Fibroblast of lung (primary cell): ENCODE measurements at regions not wholly inside any gene's neighbourhood (a gene's known extent, or its start where the extent isn't known, plus 50 kb on each side); places are given as distances from the start of the nearest gene placed in this dataset.
A peak's percentile ranks its signal among the peaks of the same experiment; 100 is the strongest.

ENCODE experiments used
- DNase-seq, 2 donors: peaks; one replicate each; pipeline versions ENCODE4 v3.0.0 to v3.0.0-alpha.2; 2010; ENCODE audit warnings: low read depth in 2 of 2
- H2AFZ ChIP-seq: 2 replicates; pipeline ENCODE4 v1.5.1; 2012; ENCODE audit warnings: low read length, control low read depth, inconsistent platforms
- H3K27ac ChIP-seq: 2 replicates; pipeline ENCODE4 v1.5.1; 2011; ENCODE audit warnings: low read length, control low read depth; ENCODE audit not compliant: insufficient read depth
- H3K27me3 ChIP-seq: 2 replicates; pipeline ENCODE4 v1.5.1; 2011; ENCODE audit warnings: mild to moderate bottlenecking, low read length; ENCODE audit not compliant: control insufficient read depth, insufficient read depth
- H3K36me3 ChIP-seq: 2 replicates; pipeline ENCODE4 v1.5.1; 2011; ENCODE audit warnings: low read length; ENCODE audit not compliant: control insufficient read depth, insufficient read depth
- H3K4me1 ChIP-seq: 2 replicates; pipeline ENCODE4 v1.5.1; 2011; ENCODE audit warnings: low read length; ENCODE audit not compliant: control insufficient read depth, insufficient read depth; ENCODE audit errors: extremely low read depth
- H3K4me2 ChIP-seq: 2 replicates; pipeline ENCODE4 v1.5.1; 2011; ENCODE audit warnings: low read length, control low read depth; ENCODE audit not compliant: insufficient read depth; ENCODE audit errors: extremely low read depth
- H3K4me3 ChIP-seq, 4 experiments: fragments of 200-600 bp in 1 of 4; sonication (generic) in 1 of 4; replicated peaks in 1 of 4; 2 replicates each; pipeline ENCODE4 v1.5.1; 2011 to 2016; ENCODE audit warnings: low read length in 4 of 4, low read depth in 3 of 4, mild to moderate bottlenecking in 3 of 4, control low read depth in 2 of 4, inconsistent platforms in 1 of 4, mixed read lengths in 1 of 4; ENCODE audit not compliant: insufficient read depth in 1 of 4; ENCODE audit errors: control extremely low read depth in 1 of 4
- H3K79me2 ChIP-seq: 2 replicates; pipeline ENCODE4 v1.5.1; 2012; ENCODE audit warnings: mild to moderate bottlenecking, low read length, inconsistent platforms; ENCODE audit not compliant: control insufficient read depth, insufficient read depth
- H3K9ac ChIP-seq: 2 replicates; pipeline ENCODE4 v1.5.1; 2011; ENCODE audit warnings: mild to moderate bottlenecking, low read length, control low read depth; ENCODE audit not compliant: insufficient read depth
- H3K9me3 ChIP-seq: 2 replicates; pipeline ENCODE4 v1.5.1; 2012; ENCODE audit warnings: low read depth, low read length; ENCODE audit not compliant: control insufficient read depth, insufficient read depth
- H4K20me1 ChIP-seq: 2 replicates; pipeline ENCODE4 v1.5.1; 2011; ENCODE audit warnings: low read length; ENCODE audit not compliant: control insufficient read depth, insufficient read depth; ENCODE audit errors: extremely low read depth
- EZH2 ChIP-seq: IDR thresholded peaks from 2 replicates; pipeline ENCODE4 v1.5.1; 2012; ENCODE audit warnings: low read length, control low read depth, mild to moderate bottlenecking; ENCODE audit errors: missing control alignments
- TF ChIP-seq, protein P1 (sequence below), 2 donors: IDR thresholded peaks in 1 of 2; conservative IDR thresholded peaks in 1 of 2; 1 replicate in 1 of 2; 2 replicates in 1 of 2; pipeline ENCODE4 v1.5.1; 2011 to 2012; ENCODE audit warnings: low read length in 2 of 2, control low read depth in 1 of 2, inconsistent platforms in 1 of 2, low read depth in 1 of 2, mild to moderate bottlenecking in 1 of 2

DNA sequence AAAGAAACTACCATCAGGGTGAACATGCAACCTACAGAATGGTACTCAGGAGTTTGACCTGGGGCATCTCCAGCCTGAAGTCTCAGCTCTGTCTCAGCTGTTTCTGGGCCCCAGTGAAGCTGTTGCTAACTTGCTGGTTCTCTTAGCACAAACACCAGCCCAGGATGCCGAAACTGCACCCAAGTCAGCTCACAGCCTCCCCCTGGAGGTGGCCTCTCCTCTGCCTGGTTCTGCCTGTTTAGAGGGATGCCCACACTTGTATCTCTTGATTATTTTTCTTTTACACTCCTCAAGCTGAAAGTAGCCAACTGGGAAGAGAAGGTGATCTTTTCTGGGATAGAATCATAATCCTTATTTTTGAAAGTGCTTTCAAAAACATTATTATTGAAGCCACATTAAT lies 289.0 kb upstream of the RASGRP1 start:
- no peak overlapping the region for H3K4me3 ChIP-seq
- TF ChIP-seq EZH2 = no peak
- TF ChIP-seq, protein P1, sequence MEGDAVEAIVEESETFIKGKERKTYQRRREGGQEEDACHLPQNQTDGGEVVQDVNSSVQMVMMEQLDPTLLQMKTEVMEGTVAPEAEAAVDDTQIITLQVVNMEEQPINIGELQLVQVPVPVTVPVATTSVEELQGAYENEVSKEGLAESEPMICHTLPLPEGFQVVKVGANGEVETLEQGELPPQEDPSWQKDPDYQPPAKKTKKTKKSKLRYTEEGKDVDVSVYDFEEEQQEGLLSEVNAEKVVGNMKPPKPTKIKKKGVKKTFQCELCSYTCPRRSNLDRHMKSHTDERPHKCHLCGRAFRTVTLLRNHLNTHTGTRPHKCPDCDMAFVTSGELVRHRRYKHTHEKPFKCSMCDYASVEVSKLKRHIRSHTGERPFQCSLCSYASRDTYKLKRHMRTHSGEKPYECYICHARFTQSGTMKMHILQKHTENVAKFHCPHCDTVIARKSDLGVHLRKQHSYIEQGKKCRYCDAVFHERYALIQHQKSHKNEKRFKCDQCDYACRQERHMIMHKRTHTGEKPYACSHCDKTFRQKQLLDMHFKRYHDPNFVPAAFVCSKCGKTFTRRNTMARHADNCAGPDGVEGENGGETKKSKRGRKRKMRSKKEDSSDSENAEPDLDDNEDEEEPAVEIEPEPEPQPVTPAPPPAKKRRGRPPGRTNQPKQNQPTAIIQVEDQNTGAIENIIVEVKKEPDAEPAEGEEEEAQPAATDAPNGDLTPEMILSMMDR (conservative IDR thresholded peaks at IDR 0.05 in 1 of 2, IDR thresholded peaks at IDR 0.05 in 1 of 2; ENCODE audit: low read depth in 1 of 2, low read length in 2 of 2) = peak; percentile 45 to 50
- no peaks in the 10 kb centered on the region for H3K27me3 ChIP-seq
- H3K9me3 ChIP-seq = no peaks in the 10 kb centered on the region
- peak in 1 of 2 donors; percentile 20 for DNase-seq
- no peak overlapping the region for H3K27ac ChIP-seq
- H3K9ac ChIP-seq = no peak overlapping the region
- no peaks in the 10 kb centered on the region for H4K20me1 ChIP-seq
- H3K4me1 ChIP-seq = no peaks in the 10 kb centered on the region
- no peak overlapping the region for H2AFZ ChIP-seq
- no peaks in the 10 kb centered on the region for H3K36me3 ChIP-seq
- H3K4me2 ChIP-seq = no peak overlapping the region
- H3K79me2 ChIP-seq = no peaks in the 10 kb centered on the region

DNA sequence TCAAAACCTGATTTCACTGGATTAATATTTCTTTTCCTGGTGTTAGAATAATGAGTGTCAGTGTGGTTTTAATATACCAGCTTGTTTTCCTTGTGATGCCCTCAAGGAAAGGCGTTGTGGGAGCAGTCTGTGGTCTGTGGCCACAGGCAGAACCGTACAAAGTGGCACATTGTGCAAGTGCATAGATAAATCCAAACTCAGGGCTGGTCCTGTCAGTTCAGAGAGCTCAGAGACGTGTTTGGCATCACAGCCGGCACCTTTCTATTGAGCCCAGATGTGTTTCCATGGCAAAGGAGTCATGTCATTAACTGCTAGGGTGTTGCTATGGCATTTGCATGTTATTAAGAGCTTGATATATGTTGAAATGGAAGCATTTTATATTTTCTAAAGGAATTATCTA lies 289.9 kb upstream of the RASGRP1 start:
- no peaks in the 10 kb centered on the region for H3K27me3 ChIP-seq
- H3K4me3 ChIP-seq = no peak overlapping the region
- DNase-seq = no peak
- no peaks in the 10 kb centered on the region for H3K79me2 ChIP-seq
- H3K9ac ChIP-seq = no peak overlapping the region
- H4K20me1 ChIP-seq = no peaks in the 10 kb centered on the region
- H2AFZ ChIP-seq = no peak overlapping the region
- H3K4me1 ChIP-seq = no peaks in the 10 kb centered on the region
- no peak for TF ChIP-seq EZH2
- TF ChIP-seq, protein P1 (conservative IDR thresholded peaks at IDR 0.05 in 1 of 2, IDR thresholded peaks at IDR 0.05 in 1 of 2; ENCODE audit: low read depth in 1 of 2, low read length in 2 of 2) = no peak
- no peak overlapping the region for H3K27ac ChIP-seq
- H3K36me3 ChIP-seq = no peaks in the 10 kb centered on the region
- H3K9me3 ChIP-seq = no peaks in the 10 kb centered on the region
- H3K4me2 ChIP-seq = no peak overlapping the region

DNA sequence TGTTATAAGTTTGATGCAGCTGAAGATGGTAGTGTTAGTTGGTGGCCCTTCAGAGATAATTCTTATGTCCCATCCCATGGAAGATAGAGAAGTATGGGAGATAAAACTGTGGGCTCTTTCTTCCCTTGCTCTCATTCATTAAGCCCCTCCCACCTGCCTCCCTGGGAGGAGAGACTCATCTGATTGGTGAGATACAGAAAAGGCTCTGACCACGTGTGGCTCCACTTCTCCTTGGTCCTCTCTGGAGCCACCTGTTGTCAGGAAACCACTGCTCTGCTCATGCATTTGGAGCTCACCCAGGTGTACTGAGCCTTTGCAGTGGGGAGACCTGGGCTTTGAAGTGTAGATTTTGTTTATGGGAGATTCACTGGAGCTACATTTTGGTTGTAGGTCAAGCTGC lies 293.2 kb upstream of the RASGRP1 start:
- Histone ChIP-seq H3K9ac (no peak overlapping the region), H3K4me3 (no peak overlapping the region), H4K20me1 (no peaks in the 10 kb centered on the region), H3K27me3 (no peaks in the 10 kb centered on the region), H3K27ac (no peak overlapping the region), H3K36me3 (no peaks in the 10 kb centered on the region), H3K9me3 (no peaks in the 10 kb centered on the region), H3K4me1 (peaks cover 4% of the 10 kb centered on the region), H2AFZ (no peak overlapping the region), H3K4me2 (no peak overlapping the region), H3K79me2 (no peaks in the 10 kb centered on the region)
- no peak for DNase-seq
- no peak for TF ChIP-seq EZH2
- TF ChIP-seq, protein P1 (conservative IDR thresholded peaks at IDR 0.05 in 1 of 2, IDR thresholded peaks at IDR 0.05 in 1 of 2; ENCODE audit: low read depth in 1 of 2, low read length in 2 of 2) = no peak
